GM18505 (cell line): ENCODE measurements at regions not wholly inside any gene's neighbourhood (a gene's known extent, or its start where the extent isn't known, plus 50 kb on each side); places are given as distances from the start of the nearest gene placed in this dataset.

Source experiments
- ATAC-seq: cut with Tn5 transposase; IDR thresholded peaks from one replicate; pipeline ENCODE4 v1.9.1; 2021; ENCODE audit not compliant: unreplicated experiment
- POLR2A ChIP-seq: IDR thresholded peaks from 4 replicates; pipeline ENCODE4 v1.6.1; 2011; ENCODE audit warnings: borderline replicate concordance; ENCODE audit not compliant: insufficient read depth, insufficient read length; ENCODE audit errors: extremely low read depth

- no peak for ATAC-seq
- no peak for TF ChIP-seq POLR2A
These were observed 235.2 kb downstream of the KLF5 start for GRCh38 chr13:73293913-73294523.

- ATAC-seq = no peak
- no peak for TF ChIP-seq POLR2A
These were observed 233.3 kb downstream of the KLF5 start for GRCh38 chr13:73292127-73292526.

- ATAC-seq = no peak
- no peak for TF ChIP-seq POLR2A
These were observed 232.0 kb downstream of the KLF5 start for GRCh38 chr13:73290844-73291243.

GRCh38 chr13:73288596-73288995 is 229.8 kb downstream of the KLF5 start:
- no peak for TF ChIP-seq POLR2A
- no peak for ATAC-seq

- ATAC-seq = no peak
These were observed 229.0 kb downstream of the KLF5 start for GRCh38 chr13:73287831-73288230.

GRCh38 chr13:73286942-73287620 is 228.3 kb downstream of the KLF5 start:
- no peak for TF ChIP-seq POLR2A
- ATAC-seq = no peak

More at GRCh38 chr13:73287831-73288230, 229.0 kb downstream of the KLF5 start:
- no peak for TF ChIP-seq POLR2A

GRCh38 chr13:73286177-73286576 is 227.4 kb downstream of the KLF5 start:
- no peak for TF ChIP-seq POLR2A
- ATAC-seq = no peak

- TF ChIP-seq POLR2A = no peak
- no peak for ATAC-seq
These were observed 225.5 kb downstream of the KLF5 start for GRCh38 chr13:73284081-73284874.

- no peak for TF ChIP-seq POLR2A
- ATAC-seq = no peak
These were observed 224.8 kb downstream of the KLF5 start for GRCh38 chr13:73283636-73284035.

- no peak for TF ChIP-seq POLR2A
- no peak for ATAC-seq
These were observed 222.9 kb downstream of the KLF5 start for GRCh38 chr13:73281746-73282145.

- peak; percentile 58 for ATAC-seq
- TF ChIP-seq POLR2A = no peak
These were observed 219.4 kb downstream of the KLF5 start for GRCh38 chr13:73278186-73278585.

GRCh38 chr13:73275163-73275562 is 216.4 kb downstream of the KLF5 start:
- ATAC-seq = no peak

GRCh38 chr13:73274147-73274546 is 215.3 kb downstream of the KLF5 start:
- TF ChIP-seq POLR2A = no peak
- ATAC-seq = no peak

More at GRCh38 chr13:73275163-73275562, 216.4 kb downstream of the KLF5 start:
- no peak for TF ChIP-seq POLR2A
